ENCODE measurements at regions not wholly inside any gene's neighbourhood (a gene's known extent, or its start where the extent isn't known, plus 50 kb on each side); places are given as distances from the start of the nearest gene placed in this dataset.

DNA sequence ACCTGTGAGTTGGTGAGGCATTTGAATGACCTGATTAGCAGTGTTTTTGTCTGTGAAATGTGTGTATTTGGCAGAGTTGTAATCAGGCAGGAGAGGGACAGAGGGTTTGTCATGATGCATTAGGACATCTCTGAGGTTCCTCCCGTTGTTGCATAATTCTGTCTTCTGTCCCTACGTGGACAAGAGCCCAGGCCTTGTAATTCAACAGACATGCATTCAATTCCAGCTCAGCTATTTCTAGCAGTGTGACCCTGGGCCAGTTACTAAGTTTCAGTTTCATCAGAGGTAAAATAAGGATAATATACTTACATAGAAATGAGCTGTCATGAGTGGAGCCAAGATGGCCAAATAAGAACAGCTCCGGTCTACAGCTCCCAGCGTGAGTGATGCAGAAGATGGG is 208.6 kb downstream of the SLC38A4 start:
- Histone ChIP-seq H3K4me1 (no peaks in the 10 kb centered on the region), H3K4me3 (no peak overlapping the region), H3K36me3 (no peaks in the 10 kb centered on the region), H3K27ac (no peak overlapping the region), H3K9me3 (no peaks in the 10 kb centered on the region), H3K27me3 (no peaks in the 10 kb centered on the region)
- peak in 1 of 2 donors; percentile 73 for DNase-seq (ENCODE audit: low spot score in 2 of 2)
- 70% methylated on average over 4 of the region's 4 CpGs for WGBS
- TF ChIP-seq EP300 (IDR thresholded peaks at IDR 0.05) (no peak), POLR2AphosphoS5 (IDR thresholded peaks at IDR 0.05) (peak in 2 of 3 donors; percentile 71 to 79), CTCF (IDR thresholded peaks at IDR 0.05) (no peak), POLR2A (IDR thresholded peaks at IDR 0.05) (no peak)

- 95% methylated on average over 3 of the region's 3 CpGs for WGBS
- DNase-seq (ENCODE audit: low spot score in 2 of 2): no peak
- no peaks in the 10 kb centered on the region for H3K36me3 ChIP-seq
- no peaks in the 10 kb centered on the region for H3K27me3 ChIP-seq
- H3K27ac ChIP-seq: no peak overlapping the region
- no peaks in the 10 kb centered on the region for H3K9me3 ChIP-seq
- TF ChIP-seq CTCF (IDR thresholded peaks at IDR 0.05) (no peak), EP300 (IDR thresholded peaks at IDR 0.05) (no peak), POLR2AphosphoS5 (IDR thresholded peaks at IDR 0.05) (no peak), POLR2A (IDR thresholded peaks at IDR 0.05) (no peak)
- no peak overlapping the region for H3K4me3 ChIP-seq
- H3K4me1 ChIP-seq: peaks cover 14% of the 10 kb centered on the region
Measured at GRCh38 chr12:46610754-46611153, 215.0 kb downstream of the SLC38A4 start.

GRCh38 chr12:46609674-46610073 is 216.1 kb downstream of the SLC38A4 start:
- Histone ChIP-seq H3K9me3 (no peaks in the 10 kb centered on the region), H3K4me1 (peaks cover 14% of the 10 kb centered on the region), H3K27ac (no peak overlapping the region), H3K36me3 (no peaks in the 10 kb centered on the region), H3K27me3 (no peaks in the 10 kb centered on the region), H3K4me3 (no peak overlapping the region)
- DNase-seq (ENCODE audit: low spot score in 2 of 2): no peak
- WGBS: 98% methylated on average over 2 of the region's 2 CpGs
- TF ChIP-seq POLR2A (IDR thresholded peaks at IDR 0.05) (no peak), CTCF (IDR thresholded peaks at IDR 0.05) (no peak), EP300 (IDR thresholded peaks at IDR 0.05) (no peak), POLR2AphosphoS5 (IDR thresholded peaks at IDR 0.05) (no peak)

DNA sequence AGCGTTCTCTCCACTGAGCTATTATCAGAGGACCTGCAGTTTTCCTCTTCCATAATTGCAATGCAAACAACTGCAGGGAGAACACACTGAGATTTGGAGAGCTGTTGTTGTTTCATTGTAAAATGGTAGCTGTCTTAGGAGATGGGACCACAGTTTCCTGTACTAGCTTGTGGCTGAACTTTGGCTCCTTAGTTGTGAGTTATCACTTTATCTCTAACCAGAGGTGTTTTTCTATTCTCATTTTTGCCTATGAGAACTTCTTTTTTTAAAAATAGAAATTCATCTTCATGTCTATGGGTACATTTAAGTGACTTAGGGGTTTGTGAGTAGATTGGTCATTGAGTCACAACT is 216.5 kb downstream of the SLC38A4 start:
- H3K27me3 ChIP-seq: no peaks in the 10 kb centered on the region
- 86% methylated on average over 1 of the region's 1 CpG for WGBS
- DNase-seq (ENCODE audit: low spot score in 2 of 2): no peak
- no peaks in the 10 kb centered on the region for H3K9me3 ChIP-seq
- H3K36me3 ChIP-seq: no peaks in the 10 kb centered on the region
- H3K27ac ChIP-seq: peak overlapping the region; percentile 66
- H3K4me3 ChIP-seq: no peak overlapping the region
- TF ChIP-seq POLR2AphosphoS5 (IDR thresholded peaks at IDR 0.05): no peak
- H3K4me1 ChIP-seq: peaks cover 14% of the 10 kb centered on the region

- no peak for DNase-seq (ENCODE audit: low spot score in 2 of 2)
- Histone ChIP-seq H3K27me3 (no peaks in the 10 kb centered on the region), H3K36me3 (no peaks in the 10 kb centered on the region), H3K4me1 (peaks cover 14% of the 10 kb centered on the region), H3K27ac (peak overlapping the region; percentile 66), H3K9me3 (no peaks in the 10 kb centered on the region), H3K4me3 (no peak overlapping the region)
- TF ChIP-seq EP300 (IDR thresholded peaks at IDR 0.05): no peak
- 72% methylated on average over 1 of the region's 1 CpG for WGBS
Measured at GRCh38 chr12:46608431-46609272, 217.1 kb downstream of the SLC38A4 start.

- no peaks in the 10 kb centered on the region for H3K36me3 ChIP-seq
- TF ChIP-seq CTCF (IDR thresholded peaks at IDR 0.05): no peak
- TF ChIP-seq POLR2AphosphoS5 (IDR thresholded peaks at IDR 0.05): no peak
- TF ChIP-seq POLR2A (IDR thresholded peaks at IDR 0.05): no peak
- no peak for TF ChIP-seq EP300 (IDR thresholded peaks at IDR 0.05)
- H3K27me3 ChIP-seq: no peaks in the 10 kb centered on the region
- no peak overlapping the region for H3K27ac ChIP-seq
- DNase-seq (ENCODE audit: low spot score in 2 of 2): no peak
- WGBS: 85% methylated on average over 4 of the region's 4 CpGs
- peaks cover 5% of the 10 kb centered on the region for H3K9me3 ChIP-seq
- H3K4me1 ChIP-seq: peaks cover 14% of the 10 kb centered on the region
- H3K4me3 ChIP-seq: no peak overlapping the region
Measured at GRCh38 chr12:46604684-46605083, 221.1 kb downstream of the SLC38A4 start.
